LNCaP clone FGC (cell line): ENCODE measurements at regions not wholly inside any gene's neighbourhood (a gene's known extent, or its start where the extent isn't known, plus 50 kb on each side); places are given as distances from the start of the nearest gene placed in this dataset.

ENCODE experiments used
- DNase-seq: peaks from one replicate; pipeline ENCODE4 v3.0.0-alpha.2; 2011; ENCODE audit warnings: low read depth
- H3K4me3 ChIP-seq: 2 replicates; pipeline ENCODE4 v1.5.1; 2011; ENCODE audit warnings: mild to moderate bottlenecking, low read depth, low read length, control low read depth
- CTCF ChIP-seq: IDR thresholded peaks from 2 replicates; pipeline ENCODE4 v1.5.1; 2012; ENCODE audit warnings: mild to moderate bottlenecking; ENCODE audit not compliant: control insufficient read depth, insufficient read depth; ENCODE audit errors: extremely low read depth

DNA sequence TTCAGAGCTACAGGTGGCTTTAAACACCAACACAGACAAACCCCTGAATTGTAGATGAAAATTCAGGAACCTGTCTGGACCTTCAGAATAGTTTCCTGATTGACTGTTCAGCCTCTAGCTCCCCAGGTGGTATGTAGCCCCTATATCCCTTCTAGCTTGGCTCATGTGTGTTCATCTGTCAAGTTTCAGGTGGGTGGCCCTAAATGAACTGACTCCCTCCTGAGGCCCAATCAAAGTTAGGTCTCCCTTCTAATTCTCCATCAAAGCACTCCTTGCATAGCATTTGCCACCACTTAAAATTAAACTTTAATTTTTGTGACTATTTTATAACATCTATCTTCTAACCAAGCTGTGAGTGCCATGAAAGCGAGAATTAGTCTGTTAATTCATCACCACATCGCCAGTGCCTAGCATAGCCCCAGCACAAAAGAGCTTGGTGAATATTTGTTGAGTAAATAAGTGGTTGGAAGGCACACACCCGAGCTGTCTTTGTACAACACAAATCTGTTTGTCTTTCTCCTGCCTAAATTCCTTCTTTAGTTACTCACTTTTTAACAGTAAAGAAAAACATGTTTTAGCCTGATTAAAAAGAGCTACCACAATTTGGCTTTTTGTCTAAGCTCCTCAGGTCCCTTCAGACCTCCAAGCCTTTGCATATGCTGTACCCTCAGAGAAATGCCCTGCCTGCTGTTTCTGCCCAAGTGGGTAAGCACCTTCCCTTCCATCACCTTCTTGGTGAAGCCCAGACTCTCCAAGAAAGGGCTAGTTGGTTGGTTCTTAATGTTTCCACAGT, 138.1 kb upstream of the HMHB1 start:
- no peak for DNase-seq
- no peak for TF ChIP-seq CTCF
- no peak overlapping the region for H3K4me3 ChIP-seq

- no peak overlapping the region for H3K4me3 ChIP-seq
- TF ChIP-seq CTCF, result no peak
- no peak for DNase-seq
These were observed 139.2 kb upstream of the HMHB1 start for GRCh38 chr5:143672806-143673205.

- DNase-seq, result no peak
- no peak overlapping the region for H3K4me3 ChIP-seq
- TF ChIP-seq CTCF, result no peak
These were observed 140.0 kb upstream of the HMHB1 start for GRCh38 chr5:143671674-143672569.

DNA sequence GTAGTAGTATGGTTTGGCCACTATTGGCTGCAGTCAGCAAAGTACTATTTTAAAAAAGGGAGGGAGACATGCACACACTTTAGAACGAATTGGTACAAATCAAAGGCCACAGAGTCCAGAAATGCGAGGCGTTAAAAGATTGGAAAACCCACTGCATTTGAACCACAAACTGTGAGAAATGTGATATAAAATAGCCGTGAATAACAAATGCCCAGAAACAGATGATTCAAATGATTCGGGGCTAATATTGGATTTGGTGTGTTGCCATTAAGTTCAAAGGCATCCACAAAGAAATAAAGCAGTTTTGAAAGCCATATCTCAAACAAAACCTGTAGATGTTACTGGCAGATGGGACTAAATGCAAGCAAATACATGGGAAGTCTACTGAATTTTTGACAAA, 140.9 kb upstream of the HMHB1 start:
- no peak for TF ChIP-seq CTCF
- DNase-seq, result no peak
- H3K4me3 ChIP-seq, result no peak overlapping the region

DNA sequence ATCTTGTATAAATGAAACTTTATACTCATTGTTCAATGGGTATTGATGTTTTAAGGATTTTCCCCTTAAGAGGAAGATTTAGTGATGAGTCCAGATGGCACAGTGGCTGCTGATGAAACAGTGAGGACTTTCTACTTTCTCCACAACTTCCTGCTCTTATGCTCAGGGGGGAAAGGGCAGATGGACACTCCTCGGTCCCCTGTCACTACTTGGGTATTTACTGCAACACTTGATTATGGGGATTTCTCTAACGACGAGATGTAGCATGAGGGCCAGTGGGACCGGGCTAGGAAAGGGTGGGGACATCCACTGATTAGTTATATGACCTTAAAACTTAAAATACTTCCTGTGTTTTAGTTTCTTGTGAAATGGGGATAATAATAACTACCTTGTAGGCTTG, 146.1 kb upstream of the HMHB1 start:
- TF ChIP-seq CTCF, result no peak
- no peak for DNase-seq
- H3K4me3 ChIP-seq, result no peak overlapping the region

DNA sequence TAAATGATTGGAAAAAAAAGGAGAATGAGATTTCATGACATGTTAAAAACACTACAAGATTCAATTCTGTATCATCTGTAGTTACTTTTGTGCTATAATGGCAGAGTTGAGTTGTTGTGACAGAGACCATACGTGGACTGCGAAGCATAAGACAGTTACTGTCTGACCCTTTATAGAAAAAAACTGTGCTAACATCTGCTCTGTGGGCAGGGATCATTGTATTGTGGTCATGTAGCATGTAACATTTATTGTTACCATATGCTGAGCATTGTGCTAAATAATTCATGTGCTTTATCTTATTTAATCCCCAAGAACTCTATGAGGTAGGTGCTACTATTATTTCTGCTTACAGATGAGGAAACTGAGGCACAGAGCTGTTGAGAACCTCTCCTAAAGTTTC, 147.3 kb upstream of the HMHB1 start:
- no peak overlapping the region for H3K4me3 ChIP-seq
- no peak for TF ChIP-seq CTCF
- DNase-seq, result no peak

- H3K4me3 ChIP-seq, result no peak overlapping the region
- no peak for DNase-seq
- TF ChIP-seq CTCF, result no peak
These were observed 148.1 kb upstream of the HMHB1 start for GRCh38 chr5:143663872-143664271.
